Transverse colon (tissue), 4 donors: ENCODE measurements at regions not wholly inside any gene's neighbourhood (a gene's known extent, or its start where the extent isn't known, plus 50 kb on each side); places are given as distances from the start of the nearest gene placed in this dataset.

Source experiments
- DNase-seq: peaks from one replicate; pipeline ENCODE4 v3.0.0-alpha.2; 2019
- H3K27ac ChIP-seq, 4 donors: fragments of 200-600 bp; sonication (generic); 2 replicates each; pipeline ENCODE4 v1.5.1; 2016 to 2018; ENCODE audit warnings: inconsistent platforms in 4 of 4
- H3K27me3 ChIP-seq: fragments of 200-600 bp; sonication (generic); 2 replicates; pipeline ENCODE4 v1.5.1; 2017; ENCODE audit warnings: inconsistent platforms
- H3K36me3 ChIP-seq, 4 donors: fragments of 200-600 bp; sonication (generic); 2 replicates each; pipeline ENCODE4 v1.5.1; 2017 to 2019; ENCODE audit warnings: inconsistent platforms in 4 of 4
- H3K4me1 ChIP-seq, 4 donors: fragments of 200-600 bp; sonication (generic); 2 replicates each; pipeline ENCODE4 v1.5.1; 2017 to 2020; ENCODE audit warnings: inconsistent platforms in 4 of 4
- H3K4me3 ChIP-seq, 4 donors: fragments of 200-600 bp; sonication (generic); 1 replicate in 1 of 4; 2 replicates in 3 of 4; pipeline versions ENCODE4 v1.5.1 to v1.6.1; 2017 to 2019; ENCODE audit warnings: inconsistent platforms in 4 of 4
- H3K9me3 ChIP-seq, 2 donors: fragments of 200-600 bp; sonication (generic); 2 replicates each; pipeline ENCODE4 v1.5.1; 2017 to 2019; ENCODE audit warnings: inconsistent platforms in 2 of 2
- EP300 ChIP-seq: sonication (generic); formaldehyde crosslinking; IDR thresholded peaks from one replicate; pipeline ENCODE4 v1.6.1; 2017; ENCODE audit warnings: antibody characterized with exemption, low read depth
- POLR2A ChIP-seq: fragments of 450-650 bp; IDR thresholded peaks from one replicate; pipeline ENCODE4 v1.6.1; 2016; ENCODE audit warnings: antibody characterized with exemption, mild to moderate bottlenecking, moderate library complexity
- POLR2AphosphoS5 ChIP-seq, 3 donors: sonication (generic); formaldehyde crosslinking; IDR thresholded peaks; one replicate each; pipeline ENCODE4 v1.6.1; 2016; ENCODE audit warnings: antibody characterized with exemption in 3 of 3
- WGBS, 2 donors: methylation state at CpG; one replicate each; pipeline ENCODE4 v1.1.5; 2018; ENCODE audit warnings: low coverage in 1 of 2; 5-methylcytosine and 5-hydroxymethylcytosine counted together
- in situ Hi-C, 4 donors: fragments of 200-750 bp; cut with MboI; loops; one replicate each; pipeline versions ENCODE4 v1.15.0 to v1.15.1; 2017; ENCODE audit warnings: low sequenced_read_pairs in 3 of 4, low pct_ligation_motif_present in 1 of 4, low pct_unique_long_range_greater_than_20kb in 1 of 4
- intact Hi-C: fragments of 100-400 bp; cut with DNase I; formaldehyde crosslinking; loops from one replicate; pipeline ENCODE4 v1.15.1; 2023; ENCODE audit warnings: low total_unique reads
- TF ChIP-seq, protein P1 (sequence below), 5 experiments: fragments of 200-600 bp in 3 of 5; fragments of 450-650 bp in 2 of 5; sonication (generic) in 3 of 5; IDR thresholded peaks; 1 replicate in 2 of 5; 2 replicates in 3 of 5; pipeline ENCODE4 v1.5.1; 2016 to 2017; ENCODE audit warnings: antibody characterized with exemption in 5 of 5, inconsistent platforms in 3 of 5, mild to moderate bottlenecking in 2 of 5, moderate library complexity in 1 of 5

DNA sequence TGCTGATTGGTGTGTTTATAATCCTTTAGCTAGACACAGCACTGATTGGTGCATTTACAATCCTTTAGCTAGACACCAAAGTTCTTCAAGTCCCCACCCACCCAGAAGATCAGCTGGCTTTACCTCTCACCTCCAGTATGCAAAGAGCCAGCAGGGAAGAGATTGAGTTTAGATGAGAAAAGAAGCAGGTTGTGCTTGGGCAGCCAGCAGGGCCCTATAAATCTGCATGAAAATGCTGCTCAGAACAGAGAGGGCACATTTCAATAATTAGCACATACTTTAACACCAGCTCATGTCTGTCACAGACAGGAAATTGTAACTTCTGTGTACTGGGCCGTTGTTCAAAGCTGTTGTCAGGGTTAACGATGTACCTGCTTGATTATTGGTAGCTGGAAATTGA is 1204.3 kb downstream of the UQCRFS1 start:
- Histone ChIP-seq H3K27me3 (no peaks in the 10 kb centered on the region), H3K9me3 (no peaks in the 10 kb centered on the region), H3K27ac (no peak overlapping the region), H3K4me3 (no peak overlapping the region), H3K4me1 (no peaks in the 10 kb centered on the region), H3K36me3 (no peaks in the 10 kb centered on the region)
- no peak for DNase-seq
- in situ Hi-C loops (no loop called here), intact Hi-C loops (no loop called here)
- 69% methylated on average over 2 of the region's 2 CpGs; no CpG with 5 or more reads in 1 of the 2 donors for WGBS, 2 donors
- no peak for TF ChIP-seq POLR2AphosphoS5 (IDR thresholded peaks at IDR 0.05)

DNA sequence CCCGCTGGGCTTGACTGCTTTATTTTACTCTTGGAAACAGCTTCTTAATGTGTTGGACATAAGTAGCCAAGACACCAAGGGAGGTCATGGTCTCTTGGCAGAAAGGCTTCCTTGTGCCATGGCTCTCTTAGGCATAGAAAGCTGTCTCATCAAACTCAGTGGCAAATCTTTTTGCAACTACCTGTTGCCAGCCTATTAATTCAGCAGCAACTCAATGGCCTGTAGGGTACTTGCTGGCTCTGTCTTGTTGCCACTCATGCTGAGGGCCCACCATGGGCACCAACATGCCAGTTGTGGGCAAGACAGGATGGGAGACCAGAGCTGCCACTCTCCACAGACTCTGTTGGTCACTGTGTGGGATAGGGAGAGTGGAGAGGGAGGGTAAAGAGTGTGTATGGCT is 1209.4 kb downstream of the UQCRFS1 start:
- no peak overlapping the region for H3K4me3 ChIP-seq
- no peaks in the 10 kb centered on the region for H3K9me3 ChIP-seq
- H3K4me1 ChIP-seq: no peaks in the 10 kb centered on the region
- no peaks in the 10 kb centered on the region for H3K27me3 ChIP-seq
- 100% methylated on average over 1 of the region's 1 CpG; no CpG with 5 or more reads in 1 of the 2 donors for WGBS, 2 donors
- in situ Hi-C loops (no loop called here), intact Hi-C loops (no loop called here)
- TF ChIP-seq, protein P1, sequence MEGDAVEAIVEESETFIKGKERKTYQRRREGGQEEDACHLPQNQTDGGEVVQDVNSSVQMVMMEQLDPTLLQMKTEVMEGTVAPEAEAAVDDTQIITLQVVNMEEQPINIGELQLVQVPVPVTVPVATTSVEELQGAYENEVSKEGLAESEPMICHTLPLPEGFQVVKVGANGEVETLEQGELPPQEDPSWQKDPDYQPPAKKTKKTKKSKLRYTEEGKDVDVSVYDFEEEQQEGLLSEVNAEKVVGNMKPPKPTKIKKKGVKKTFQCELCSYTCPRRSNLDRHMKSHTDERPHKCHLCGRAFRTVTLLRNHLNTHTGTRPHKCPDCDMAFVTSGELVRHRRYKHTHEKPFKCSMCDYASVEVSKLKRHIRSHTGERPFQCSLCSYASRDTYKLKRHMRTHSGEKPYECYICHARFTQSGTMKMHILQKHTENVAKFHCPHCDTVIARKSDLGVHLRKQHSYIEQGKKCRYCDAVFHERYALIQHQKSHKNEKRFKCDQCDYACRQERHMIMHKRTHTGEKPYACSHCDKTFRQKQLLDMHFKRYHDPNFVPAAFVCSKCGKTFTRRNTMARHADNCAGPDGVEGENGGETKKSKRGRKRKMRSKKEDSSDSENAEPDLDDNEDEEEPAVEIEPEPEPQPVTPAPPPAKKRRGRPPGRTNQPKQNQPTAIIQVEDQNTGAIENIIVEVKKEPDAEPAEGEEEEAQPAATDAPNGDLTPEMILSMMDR (IDR thresholded peaks at IDR 0.05): no peak
- no peaks in the 10 kb centered on the region for H3K36me3 ChIP-seq
- DNase-seq: no peak
- H3K27ac ChIP-seq: no peak overlapping the region

DNA sequence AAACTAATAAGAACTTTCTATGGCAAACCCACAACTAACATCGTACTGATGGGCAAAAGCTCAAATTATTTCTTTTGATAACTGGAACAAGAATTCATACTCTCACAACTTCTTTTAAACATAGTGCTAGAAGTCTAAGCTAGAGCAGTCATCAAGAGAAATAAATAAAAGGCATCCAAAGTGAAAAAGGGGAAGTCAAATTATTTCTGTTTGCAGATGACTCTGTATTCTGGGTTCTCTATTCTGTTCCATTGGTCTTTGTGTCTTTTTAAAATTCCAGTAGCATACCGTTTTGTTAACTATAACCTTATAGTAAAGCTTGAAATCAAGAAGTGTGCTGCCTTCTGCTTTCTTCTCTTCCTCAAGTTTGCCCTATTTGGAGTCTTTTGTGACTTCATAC is 1215.9 kb downstream of the UQCRFS1 start:
- 61 to 71% methylated on average over 2 of the region's 2 CpGs for WGBS, 2 donors

DNA sequence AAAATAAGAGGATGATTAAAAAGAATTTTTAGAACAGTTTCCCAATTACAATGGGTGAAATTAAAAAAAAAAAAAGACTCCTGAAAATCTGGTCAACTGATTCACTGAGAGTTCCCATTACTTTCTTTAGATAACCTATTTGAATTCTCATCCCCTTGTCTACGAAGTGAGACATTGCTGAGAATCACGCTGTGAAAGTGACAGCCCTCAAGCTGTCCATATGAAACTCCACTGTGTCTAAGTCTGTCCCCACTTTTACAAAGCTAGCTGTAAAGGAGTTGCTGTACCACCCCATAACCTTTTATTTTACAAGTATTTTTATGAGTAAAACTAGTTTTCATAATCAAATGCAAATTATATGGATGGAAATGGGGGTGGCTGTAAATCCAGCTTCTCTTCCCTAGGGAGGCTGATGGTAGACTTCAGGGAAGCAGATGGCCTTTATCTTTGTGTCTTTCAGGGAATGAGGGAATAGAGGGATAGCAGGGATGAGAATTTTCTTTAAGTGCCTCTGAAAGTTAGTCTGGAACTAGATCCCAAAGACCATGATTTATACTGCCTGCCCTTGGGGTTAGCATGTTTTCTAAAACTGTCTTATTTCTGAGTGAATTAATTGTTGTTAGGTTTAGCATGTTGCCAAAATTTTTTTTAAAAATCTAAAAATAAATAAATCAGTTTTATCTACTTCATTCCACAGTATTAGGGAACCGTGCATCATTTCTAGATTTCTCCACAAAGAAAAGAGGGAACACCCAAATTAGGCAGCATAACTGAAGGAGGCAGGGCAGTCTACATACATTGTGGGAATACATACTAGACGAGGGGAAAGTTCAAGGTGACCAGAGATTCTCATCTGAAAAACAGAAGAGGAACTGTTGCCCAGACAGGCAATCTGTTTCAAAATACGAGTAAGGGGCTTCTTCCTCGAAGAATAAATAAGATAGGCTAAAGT is 1219.1 kb downstream of the UQCRFS1 start:
- H3K27me3 ChIP-seq: no peaks in the 10 kb centered on the region
- H3K27ac ChIP-seq: no peak overlapping the region
- H3K4me1 ChIP-seq: no peaks in the 10 kb centered on the region
- in situ Hi-C loops: no loop called here
- intact Hi-C loops: no loop called here
- 46 to 59% methylated on average over 6 of the region's 6 CpGs for WGBS, 2 donors
- DNase-seq: no peak
- TF ChIP-seq POLR2AphosphoS5 (IDR thresholded peaks at IDR 0.05) (no peak), EP300 (no peak), POLR2A (no peak)
- TF ChIP-seq, protein P1 (IDR thresholded peaks at IDR 0.05): no peak
- no peaks in the 10 kb centered on the region for H3K9me3 ChIP-seq
- no peaks in the 10 kb centered on the region for H3K36me3 ChIP-seq
- H3K4me3 ChIP-seq: no peak overlapping the region

More for the DNA sequence above, 1215.9 kb downstream of the UQCRFS1 start:
- no peak for DNase-seq
- no peaks in the 10 kb centered on the region for H3K36me3 ChIP-seq
- H3K27me3 ChIP-seq: no peaks in the 10 kb centered on the region
- H3K4me3 ChIP-seq: no peak overlapping the region
- H3K4me1 ChIP-seq: no peaks in the 10 kb centered on the region
- H3K27ac ChIP-seq: no peak overlapping the region
- no peaks in the 10 kb centered on the region for H3K9me3 ChIP-seq
- TF ChIP-seq POLR2AphosphoS5 (IDR thresholded peaks at IDR 0.05): no peak
- no peak for TF ChIP-seq POLR2A
- TF ChIP-seq EP300: no peak
- TF ChIP-seq, protein P1 (IDR thresholded peaks at IDR 0.05): no peak
- intact Hi-C loops (no loop called here), in situ Hi-C loops (no loop called here)
